ENCODE measurements at regions not wholly inside any gene's neighbourhood (a gene's known extent, or its start where the extent isn't known, plus 50 kb on each side); places are given as distances from the start of the nearest gene placed in this dataset.
A peak's percentile ranks its signal among the peaks of the same experiment; 100 is the strongest.

DNA sequence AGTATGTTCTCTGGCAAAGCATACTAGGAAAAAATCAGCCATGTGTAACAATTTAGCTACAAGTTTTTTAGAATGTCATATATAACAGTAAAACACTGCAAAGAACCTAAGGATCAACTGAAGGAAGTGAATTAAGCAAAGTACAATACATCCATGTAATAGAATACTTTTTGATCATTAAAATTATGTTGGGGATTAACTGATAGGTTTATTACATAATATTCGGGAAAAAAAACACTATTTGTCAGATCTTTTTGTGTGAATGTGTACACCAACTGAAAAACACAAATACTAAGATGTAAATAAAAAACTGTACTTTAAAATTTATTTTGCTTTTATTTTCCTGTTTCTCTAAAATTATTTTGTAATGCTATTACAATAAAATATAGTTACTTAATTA is 185.5 kb upstream of the DYNLRB2 start:
- Histone ChIP-seq H3K36me3 (replicated peaks in 1 of 2) (no peaks in the 10 kb centered on the region), H3K9me3 (replicated peaks in 1 of 3) (no peaks in the 10 kb centered on the region), H3K27ac (no peak overlapping the region), H3K4me1 (replicated peaks in 1 of 2) (no peaks in the 10 kb centered on the region), H3K4me3 (no peak overlapping the region), H3K27me3 (no peaks in the 10 kb centered on the region)
- intact Hi-C loops (cut with DNase I): no loop called here
- no peak for DNase-seq
- no peak for TF ChIP-seq POLR2A (IDR thresholded peaks at IDR 0.05)
- WGBS, 4 donors: 71 to 82% (median 74%) methylated on average over 1 of the region's 1 CpG

DNA sequence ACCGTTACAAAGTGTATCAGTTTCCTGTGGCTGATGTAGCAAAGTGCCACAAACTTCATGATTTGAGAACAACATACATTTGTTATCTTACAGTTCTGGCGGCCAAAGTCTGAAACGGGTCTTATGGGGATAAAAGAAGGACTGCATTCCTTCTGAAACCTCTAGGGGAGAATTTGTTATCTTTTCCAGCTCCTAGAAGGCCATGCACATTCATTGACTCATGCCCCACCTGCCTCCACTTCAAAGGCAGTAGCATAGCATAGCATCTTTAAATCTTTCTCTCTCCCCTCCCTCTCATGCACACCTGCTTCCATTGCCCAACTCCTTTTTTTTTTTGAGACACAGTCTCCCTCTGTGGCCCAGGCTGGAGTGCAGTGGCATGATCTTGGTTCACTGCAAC is 190.7 kb upstream of the DYNLRB2 start:
- Histone ChIP-seq H3K4me3 (no peak overlapping the region), H3K27me3 (no peaks in the 10 kb centered on the region), H3K4me1 (replicated peaks in 1 of 2) (no peaks in the 10 kb centered on the region), H3K9me3 (replicated peaks in 1 of 3) (no peaks in the 10 kb centered on the region), H3K27ac (no peak overlapping the region), H3K36me3 (replicated peaks in 1 of 2) (no peaks in the 10 kb centered on the region)
- no peak for DNase-seq
- intact Hi-C loops (cut with DNase I): no loop called here
- no peak for TF ChIP-seq POLR2A (IDR thresholded peaks at IDR 0.05)
- TF ChIP-seq, protein P1, sequence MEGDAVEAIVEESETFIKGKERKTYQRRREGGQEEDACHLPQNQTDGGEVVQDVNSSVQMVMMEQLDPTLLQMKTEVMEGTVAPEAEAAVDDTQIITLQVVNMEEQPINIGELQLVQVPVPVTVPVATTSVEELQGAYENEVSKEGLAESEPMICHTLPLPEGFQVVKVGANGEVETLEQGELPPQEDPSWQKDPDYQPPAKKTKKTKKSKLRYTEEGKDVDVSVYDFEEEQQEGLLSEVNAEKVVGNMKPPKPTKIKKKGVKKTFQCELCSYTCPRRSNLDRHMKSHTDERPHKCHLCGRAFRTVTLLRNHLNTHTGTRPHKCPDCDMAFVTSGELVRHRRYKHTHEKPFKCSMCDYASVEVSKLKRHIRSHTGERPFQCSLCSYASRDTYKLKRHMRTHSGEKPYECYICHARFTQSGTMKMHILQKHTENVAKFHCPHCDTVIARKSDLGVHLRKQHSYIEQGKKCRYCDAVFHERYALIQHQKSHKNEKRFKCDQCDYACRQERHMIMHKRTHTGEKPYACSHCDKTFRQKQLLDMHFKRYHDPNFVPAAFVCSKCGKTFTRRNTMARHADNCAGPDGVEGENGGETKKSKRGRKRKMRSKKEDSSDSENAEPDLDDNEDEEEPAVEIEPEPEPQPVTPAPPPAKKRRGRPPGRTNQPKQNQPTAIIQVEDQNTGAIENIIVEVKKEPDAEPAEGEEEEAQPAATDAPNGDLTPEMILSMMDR (IDR thresholded peaks at IDR 0.05): no peak
- WGBS, 4 donors: 52 to 59% (median 54%) methylated on average over 3 of the region's 3 CpGs

DNA sequence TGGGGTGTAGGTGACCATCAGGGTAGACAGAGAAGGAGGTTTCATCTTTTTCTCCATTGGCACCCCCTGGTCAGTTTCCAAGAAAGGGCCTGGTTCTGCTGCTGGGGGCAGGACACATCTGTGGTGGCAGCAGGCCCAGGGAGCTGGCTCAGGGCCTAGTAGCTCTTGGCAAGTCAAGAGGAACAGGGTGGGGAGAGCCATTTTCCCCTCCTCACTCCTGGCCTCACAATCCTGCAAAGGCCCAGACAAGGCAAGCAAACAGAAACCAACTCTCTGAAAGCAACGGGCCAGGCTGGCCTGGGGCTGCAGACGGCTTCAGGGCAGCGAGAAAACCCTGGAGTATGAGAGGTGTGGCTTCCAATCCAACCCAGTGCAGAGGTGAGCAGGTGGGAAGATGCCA is 192.9 kb upstream of the DYNLRB2 start:
- Histone ChIP-seq H3K27ac (no peak overlapping the region), H3K27me3 (no peaks in the 10 kb centered on the region), H3K36me3 (replicated peaks in 1 of 2) (no peaks in the 10 kb centered on the region), H3K4me1 (replicated peaks in 1 of 2) (no peaks in the 10 kb centered on the region), H3K4me3 (no peak overlapping the region), H3K9me3 (replicated peaks in 1 of 3) (no peaks in the 10 kb centered on the region)
- TF ChIP-seq, protein P1 (IDR thresholded peaks at IDR 0.05): no peak
- no peak for TF ChIP-seq POLR2A (IDR thresholded peaks at IDR 0.05)
- WGBS, 4 donors: 50 to 70% (median 60%) methylated on average over 3 of the region's 3 CpGs
- peak in 6 of 7 donors; percentile 11 to 65 (median 20) for DNase-seq
- intact Hi-C loops (cut with DNase I): no loop called here

DNA sequence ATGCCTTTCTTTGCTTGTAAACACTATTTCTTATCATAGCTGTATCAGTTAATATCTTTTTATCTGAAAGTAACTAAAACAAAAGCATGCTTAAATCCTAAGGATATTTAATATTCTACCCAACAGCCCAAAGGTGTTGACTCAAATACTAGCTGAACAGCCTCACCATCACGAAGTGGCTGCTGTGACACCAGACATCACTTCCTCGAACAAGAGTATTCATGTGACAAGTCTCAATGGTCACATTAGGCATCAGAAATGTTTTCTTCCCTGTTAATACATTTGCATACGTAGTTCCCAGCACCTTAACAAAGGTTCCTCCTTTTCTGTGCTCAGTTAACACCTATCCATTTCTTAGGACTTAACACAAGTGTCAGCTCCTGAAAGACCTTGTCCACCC is 193.8 kb upstream of the DYNLRB2 start:
- Histone ChIP-seq H3K27me3 (no peaks in the 10 kb centered on the region), H3K36me3 (replicated peaks in 1 of 2) (no peaks in the 10 kb centered on the region), H3K4me3 (no peak overlapping the region), H3K27ac (no peak overlapping the region), H3K9me3 (replicated peaks in 1 of 3) (no peaks in the 10 kb centered on the region), H3K4me1 (replicated peaks in 1 of 2) (no peaks in the 10 kb centered on the region)
- intact Hi-C loops (cut with DNase I): no loop called here
- DNase-seq: no peak
- WGBS, 4 donors: 79 to 92% (median 86%) methylated on average over 3 of the region's 3 CpGs
- TF ChIP-seq, protein P1 (IDR thresholded peaks at IDR 0.05): no peak
- no peak for TF ChIP-seq POLR2A (IDR thresholded peaks at IDR 0.05)

DNA sequence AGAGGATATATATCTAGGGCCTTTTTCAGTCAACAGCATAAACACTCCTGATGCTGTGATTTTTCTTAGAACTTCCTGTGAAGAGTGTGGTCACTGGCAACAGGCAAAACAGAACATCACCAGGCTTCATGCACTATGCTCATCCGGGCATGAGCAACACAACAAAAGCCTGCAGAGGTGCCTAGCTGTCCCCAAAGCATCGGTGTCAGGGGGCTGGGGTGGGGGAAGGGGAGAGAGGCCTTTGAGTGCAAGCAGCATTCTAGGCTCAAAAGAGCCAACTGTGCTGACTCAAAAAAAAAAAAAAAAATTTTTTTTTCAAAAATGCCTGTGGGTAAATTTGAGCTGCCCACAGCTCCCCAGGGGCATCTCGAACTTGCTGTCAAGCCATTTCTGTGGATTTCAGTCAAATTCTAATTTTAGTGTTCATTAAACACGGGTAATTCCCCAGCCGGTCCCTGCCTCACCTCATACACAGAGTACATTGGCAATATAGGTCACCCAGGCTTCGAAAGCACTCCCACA is 194.6 kb upstream of the DYNLRB2 start:
- TF ChIP-seq, protein P1 (IDR thresholded peaks at IDR 0.05): no peak
- no peak for TF ChIP-seq POLR2A (IDR thresholded peaks at IDR 0.05)
- Histone ChIP-seq H3K4me3 (no peak overlapping the region), H3K36me3 (replicated peaks in 1 of 2) (no peaks in the 10 kb centered on the region), H3K27ac (no peak overlapping the region), H3K27me3 (no peaks in the 10 kb centered on the region), H3K9me3 (replicated peaks in 1 of 3) (no peaks in the 10 kb centered on the region), H3K4me1 (replicated peaks in 1 of 2) (no peaks in the 10 kb centered on the region)
- intact Hi-C loops (cut with DNase I): no loop called here
- no peak for DNase-seq
- WGBS, 4 donors: 74 to 75% (median 75%) methylated on average over 6 of the region's 6 CpGs
